ENCODE measurements at regions not wholly inside any gene's neighbourhood (a gene's known extent, or its start where the extent isn't known, plus 50 kb on each side); places are given as distances from the start of the nearest gene placed in this dataset.

GRCh38 chr2:21382701-21383520 is 259.1 kb downstream of the TDRD15 start:
- TF ChIP-seq EZH2phosphoT487 (IDR thresholded peaks at IDR 0.05; ENCODE audit: borderline replicate concordance, low read length) (no peak), CTCF (IDR thresholded peaks at IDR 0.05; ENCODE audit: low read depth, low read length, poor library complexity, severe bottlenecking) (no peak)
- Histone ChIP-seq H3K27ac (ENCODE audit: low read depth, low read length) (no peak overlapping the region), H3K36me3 (ENCODE audit: control insufficient read depth, low read length) (no peaks in the 10 kb centered on the region), H3K4me3 (ENCODE audit: low read length) (no peak overlapping the region), H3K79me2 (ENCODE audit: control insufficient read depth, low read length) (no peaks in the 10 kb centered on the region), H3K27me3 (ENCODE audit: control insufficient read depth, low read length) (no peaks in the 10 kb centered on the region), H3K4me2 (ENCODE audit: low read length) (no peak overlapping the region), H3K9me3 (ENCODE audit: control insufficient read depth, insufficient read depth, low read length) (no peaks in the 10 kb centered on the region), H3K4me1 (ENCODE audit: control insufficient read depth, low read length) (no peaks in the 10 kb centered on the region), H3K9me2 (replicated peaks; ENCODE audit: control insufficient read depth, low read length) (no peaks in the 10 kb centered on the region), H3F3A (ENCODE audit: control insufficient read depth, insufficient read depth) (no peaks in the 10 kb centered on the region), H4K20me1 (ENCODE audit: control insufficient read depth, insufficient read depth, low read depth, low read length) (no peaks in the 10 kb centered on the region)

GRCh38 chr2:21386666-21387065 is 262.9 kb downstream of the TDRD15 start:
- H3K9me3 ChIP-seq (ENCODE audit: control insufficient read depth, insufficient read depth, low read length) = no peaks in the 10 kb centered on the region
- H3K4me2 ChIP-seq (ENCODE audit: low read length) = no peak overlapping the region
- TF ChIP-seq EZH2phosphoT487 (IDR thresholded peaks at IDR 0.05; ENCODE audit: borderline replicate concordance, low read length) (no peak), CTCF (IDR thresholded peaks at IDR 0.05; ENCODE audit: low read depth, low read length, poor library complexity, severe bottlenecking) (no peak)
- H3K9me2 ChIP-seq (replicated peaks; ENCODE audit: control insufficient read depth, low read length) = no peaks in the 10 kb centered on the region
- H4K20me1 ChIP-seq (ENCODE audit: control insufficient read depth, insufficient read depth, low read depth, low read length) = no peaks in the 10 kb centered on the region
- H3F3A ChIP-seq (ENCODE audit: control insufficient read depth, insufficient read depth) = no peaks in the 10 kb centered on the region
- no peaks in the 10 kb centered on the region for H3K79me2 ChIP-seq (ENCODE audit: control insufficient read depth, low read length)
- no peaks in the 10 kb centered on the region for H3K36me3 ChIP-seq (ENCODE audit: control insufficient read depth, low read length)
- no peaks in the 10 kb centered on the region for H3K27me3 ChIP-seq (ENCODE audit: control insufficient read depth, low read length)
- no peak overlapping the region for H3K4me3 ChIP-seq (ENCODE audit: low read length)
- no peak overlapping the region for H3K27ac ChIP-seq (ENCODE audit: low read depth, low read length)
- no peaks in the 10 kb centered on the region for H3K4me1 ChIP-seq (ENCODE audit: control insufficient read depth, low read length)

- Histone ChIP-seq H3K4me3 (ENCODE audit: low read length) (no peak overlapping the region), H3K9me2 (replicated peaks; ENCODE audit: control insufficient read depth, low read length) (no peaks in the 10 kb centered on the region), H3K27me3 (ENCODE audit: control insufficient read depth, low read length) (no peaks in the 10 kb centered on the region), H3K9me3 (ENCODE audit: control insufficient read depth, insufficient read depth, low read length) (no peaks in the 10 kb centered on the region), H3K36me3 (ENCODE audit: control insufficient read depth, low read length) (no peaks in the 10 kb centered on the region), H3K27ac (ENCODE audit: low read depth, low read length) (no peak overlapping the region), H3K4me2 (ENCODE audit: low read length) (no peak overlapping the region), H3F3A (ENCODE audit: control insufficient read depth, insufficient read depth) (no peaks in the 10 kb centered on the region), H3K4me1 (ENCODE audit: control insufficient read depth, low read length) (no peaks in the 10 kb centered on the region), H4K20me1 (ENCODE audit: control insufficient read depth, insufficient read depth, low read depth, low read length) (no peaks in the 10 kb centered on the region), H3K79me2 (ENCODE audit: control insufficient read depth, low read length) (no peaks in the 10 kb centered on the region)
- no peak for TF ChIP-seq EZH2phosphoT487 (IDR thresholded peaks at IDR 0.05; ENCODE audit: borderline replicate concordance, low read length)
- TF ChIP-seq CTCF (IDR thresholded peaks at IDR 0.05; ENCODE audit: low read depth, low read length, poor library complexity, severe bottlenecking) = no peak
These were observed 268.9 kb downstream of the TDRD15 start for GRCh38 chr2:21392649-21393048.
